GM12892 (cell line): ENCODE measurements at regions not wholly inside any gene's neighbourhood (a gene's known extent, or its start where the extent isn't known, plus 50 kb on each side); places are given as distances from the start of the nearest gene placed in this dataset.

Experiments
- POLR2A ChIP-seq: IDR thresholded peaks from 2 replicates; pipeline ENCODE4 v1.6.1; 2011; ENCODE audit warnings: low read depth, low read length, control low read depth
- POLR2AphosphoS5 ChIP-seq: IDR thresholded peaks from 2 replicates; pipeline ENCODE4 v1.6.1; 2011; ENCODE audit warnings: low read depth, low read length, control low read depth
- TAF1 ChIP-seq: IDR thresholded peaks from 2 replicates; pipeline ENCODE4 v1.6.1; 2011; ENCODE audit warnings: low read depth, mild to moderate bottlenecking, control low read depth, low read length, borderline replicate concordance

- TF ChIP-seq POLR2AphosphoS5 (no peak), POLR2A (no peak), TAF1 (no peak)
Measured at GRCh38 chr10:111298031-111298430, 221.2 kb downstream of the ADRA2A start.
